H1 (cell line): ENCODE measurements at regions not wholly inside any gene's neighbourhood (a gene's known extent, or its start where the extent isn't known, plus 50 kb on each side); places are given as distances from the start of the nearest gene placed in this dataset.
"Not testable (repeated sequence)": the region's sequence is repeated elsewhere in the genome, so short reads cannot be mapped to it uniquely, and the experiment has no call there.

ENCODE experiments used
- CTCF ChIA-PET: fragments of 300-600 bp; sonication (Branson Sonifier 250); formaldehyde crosslinking; loops from one replicate; lab custom pipeline; 2021; ENCODE audit not compliant: partially characterized antibody; lab: Charles Lee
- POLR2A ChIA-PET: fragments of 300-600 bp; sonication (Branson Sonifier 250); formaldehyde crosslinking; loops from one replicate; lab custom pipeline; 2021; ENCODE audit warnings: inconsistent platforms; ENCODE audit not compliant: partially characterized antibody; lab: Charles Lee
- DNase-seq, 2 experiments: peaks; one replicate each; pipeline versions ENCODE4 v3.0.0 to v3.0.0-alpha.2; 2010 to 2022; ENCODE audit warnings: low spot score in 2 of 2, low read depth in 1 of 2, mixed read lengths in 1 of 2
- FAIRE-seq: peaks from 2 replicates; lab custom pipeline; 2011; peaks lifted over from hg19 to GRCh38; lab: Jason Lieb, UNC
- H2AFZ ChIP-seq: 2 replicates; pipeline ENCODE4 v1.8.1; 2012; ENCODE audit warnings: low read length, inconsistent platforms
- H2AK5ac ChIP-seq: 2 replicates; pipeline ENCODE4 v1.6.1; 2013; ENCODE audit warnings: low read depth, low read length
- H2BK120ac ChIP-seq: replicated peaks from 2 replicates; pipeline ENCODE3; 2013; ENCODE audit warnings: low read depth, low read length, inconsistent platforms
- H2BK12ac ChIP-seq: 2 replicates; pipeline ENCODE4 v1.6.1; 2013; ENCODE audit warnings: low read depth, low read length
- H2BK15ac ChIP-seq: 2 replicates; pipeline ENCODE4 v1.6.1; 2013; ENCODE audit warnings: low read length
- H2BK20ac ChIP-seq: 2 replicates; pipeline ENCODE4 v1.6.1; 2013; ENCODE audit warnings: low read length
- H2BK5ac ChIP-seq: 2 replicates; pipeline ENCODE4 v1.6.1; 2013; ENCODE audit warnings: low read depth, low read length
- H3K14ac ChIP-seq: 2 replicates; pipeline ENCODE4 v1.6.1; 2013; ENCODE audit warnings: inconsistent platforms; ENCODE audit not compliant: insufficient read length
- H3K18ac ChIP-seq: 2 replicates; pipeline ENCODE4 v1.6.1; 2013; ENCODE audit warnings: low read length; ENCODE audit errors: extremely low read depth
- H3K23ac ChIP-seq: 2 replicates; pipeline ENCODE4 v1.6.1; 2013; ENCODE audit warnings: inconsistent platforms; ENCODE audit not compliant: insufficient read length
- H3K23me2 ChIP-seq: 2 replicates; pipeline ENCODE4 v1.6.1; 2013; ENCODE audit warnings: low read depth, low read length
- H3K27ac ChIP-seq: 2 replicates; pipeline ENCODE4 v1.6.1; 2011; ENCODE audit warnings: low read depth, low read length, inconsistent platforms
- H3K27me3 ChIP-seq, 4 experiments: replicated peaks in 1 of 4; 1 replicate in 1 of 4; 2 replicates in 3 of 4; pipeline versions ENCODE4 v1.6.1 to v1.8.1; 2011 to 2013; ENCODE audit warnings: low read length in 3 of 4, mild to moderate bottlenecking in 3 of 4, inconsistent platforms in 2 of 4, mixed read lengths in 2 of 4, moderate library complexity in 1 of 4; ENCODE audit not compliant: control insufficient read depth in 3 of 4, insufficient read depth in 3 of 4; ENCODE audit errors: extremely low read depth in 1 of 4
- H3K36me3 ChIP-seq, 4 experiments: 2 replicates each; pipeline versions ENCODE4 v1.6.1 to v1.8.1; 2011 to 2013; ENCODE audit warnings: mild to moderate bottlenecking in 4 of 4, low read length in 3 of 4, moderate library complexity in 2 of 4, control low read depth in 1 of 4, inconsistent platforms in 1 of 4; ENCODE audit not compliant: insufficient read depth in 4 of 4, control insufficient read depth in 2 of 4
- H3K4ac ChIP-seq: replicated peaks from 2 replicates; pipeline ENCODE3; 2013; ENCODE audit warnings: low read length, low read depth, mixed read lengths, inconsistent platforms; ENCODE audit not compliant: insufficient read length
- H3K4me1 ChIP-seq, 4 experiments: replicated peaks in 1 of 4; 1 replicate in 1 of 4; 2 replicates in 3 of 4; pipeline versions ENCODE4 v1.6.1 to v1.8.1; 2011 to 2013; ENCODE audit warnings: low read length in 3 of 4, inconsistent platforms in 2 of 4, mixed read lengths in 1 of 4; ENCODE audit not compliant: insufficient read depth in 4 of 4, control insufficient read depth in 3 of 4
- H3K4me2 ChIP-seq, 2 experiments: 2 replicates each; pipeline versions ENCODE4 v1.6.1 to v1.8.1; 2011 to 2013; ENCODE audit warnings: low read depth in 2 of 2, low read length in 2 of 2, control low read depth in 1 of 2, inconsistent platforms in 1 of 2, mild to moderate bottlenecking in 1 of 2; ENCODE audit not compliant: insufficient read depth in 1 of 2
- H3K4me3 ChIP-seq, 4 experiments: fragments of 200-600, 300-600 bp in 1 of 4; sonication (generic), shearing (Covaris generic), sonication (Bioruptor Twin) in 1 of 4; 2 replicates each; pipeline versions ENCODE4 v1.5.1 to v1.8.1; 2011 to 2016; ENCODE audit warnings: low read length in 4 of 4, low read depth in 3 of 4, control low read depth in 2 of 4, inconsistent platforms in 2 of 4, mild to moderate bottlenecking in 2 of 4, mixed read lengths in 1 of 4, moderate library complexity in 1 of 4; ENCODE audit not compliant: insufficient read depth in 2 of 4; ENCODE audit errors: extremely low read depth in 1 of 4
- H3K56ac ChIP-seq: replicated peaks from 2 replicates; pipeline ENCODE3; 2013; ENCODE audit warnings: low read depth, mild to moderate bottlenecking, mixed read lengths, low read length, inconsistent platforms; ENCODE audit not compliant: insufficient read length
- H3K79me1 ChIP-seq: 2 replicates; pipeline ENCODE4 v1.6.1; 2013; ENCODE audit warnings: low read depth, low read length, control low read depth
- H3K79me2 ChIP-seq, 2 experiments: 2 replicates each; pipeline versions ENCODE4 v1.6.1 to v1.8.1; 2012 to 2013; ENCODE audit warnings: low read length in 2 of 2, mild to moderate bottlenecking in 2 of 2, inconsistent platforms in 1 of 2; ENCODE audit not compliant: insufficient read depth in 2 of 2, control insufficient read depth in 1 of 2
- H3K9ac ChIP-seq, 4 experiments: replicated peaks in 1 of 4; 1 replicate in 1 of 4; 2 replicates in 3 of 4; pipeline versions ENCODE4 v1.6.1 to v1.8.1; 2011 to 2013; ENCODE audit warnings: low read depth in 3 of 4, low read length in 3 of 4, control low read depth in 2 of 4, mild to moderate bottlenecking in 2 of 4, moderate library complexity in 2 of 4, inconsistent platforms in 1 of 4; ENCODE audit errors: extremely low read depth in 1 of 4
- H3K9me3 ChIP-seq, 2 experiments: 2 replicates each; pipeline versions ENCODE4 v1.6.1 to v1.8.1; 2012 to 2013; ENCODE audit warnings: mild to moderate bottlenecking in 2 of 2, moderate library complexity in 2 of 2, control low read depth in 1 of 2, inconsistent platforms in 1 of 2, low read depth in 1 of 2, low read length in 1 of 2, mixed read lengths in 1 of 2; ENCODE audit not compliant: insufficient read depth in 2 of 2
- H4K20me1 ChIP-seq, 2 experiments: replicated peaks in 1 of 2; 2 replicates each; pipeline versions ENCODE3 to v1.8.1; 2011 to 2013; ENCODE audit warnings: inconsistent platforms in 2 of 2, low read length in 2 of 2, mild to moderate bottlenecking in 1 of 2; ENCODE audit not compliant: insufficient read depth in 2 of 2, control insufficient read depth in 1 of 2
- H4K5ac ChIP-seq: 2 replicates; pipeline ENCODE4 v1.6.1; 2013; ENCODE audit warnings: low read length, low read depth, mixed read lengths, inconsistent platforms; ENCODE audit not compliant: insufficient read length
- H4K8ac ChIP-seq: 2 replicates; pipeline ENCODE4 v1.8.0; 2013; ENCODE audit warnings: mild to moderate bottlenecking, moderate library complexity, low read length, inconsistent platforms; ENCODE audit not compliant: insufficient read depth; ENCODE audit errors: extremely low read depth
- H4K91ac ChIP-seq: replicated peaks from 2 replicates; pipeline ENCODE3; 2013; ENCODE audit warnings: low read length, mixed read lengths, inconsistent platforms; ENCODE audit not compliant: insufficient read length
- RNF2 ChIP-seq: fragments of 200-900, 300-1000 bp; sonication (generic); IDR thresholded peaks from 2 replicates; pipeline ENCODE4 v1.7.1; 2016; ENCODE audit warnings: borderline replicate concordance, low read depth, mild to moderate bottlenecking, antibody characterized with exemption, low read length; ENCODE audit not compliant: poor library complexity, severe bottlenecking; ENCODE audit errors: missing control alignments
- WGBS, 2 experiments: shearing (Covaris generic) in 1 of 2; methylation state at CpG; one replicate each; pipeline versions ENCODE4 v1.1.6 to v1.1.7; 2013 to 2015; ENCODE audit warnings: low lambda C conversion rate in 2 of 2, mixed read lengths in 2 of 2, inconsistent platforms in 1 of 2, low coverage in 1 of 2, missing lambda C conversion rate in 1 of 2; ENCODE audit not compliant: insufficient replicate concordance in 2 of 2, insufficient coverage in 1 of 2, insufficient read length in 1 of 2; ENCODE audit errors: extremely low coverage in 1 of 2, missing lambda C conversion rate in 1 of 2; 5-methylcytosine and 5-hydroxymethylcytosine counted together

DNA sequence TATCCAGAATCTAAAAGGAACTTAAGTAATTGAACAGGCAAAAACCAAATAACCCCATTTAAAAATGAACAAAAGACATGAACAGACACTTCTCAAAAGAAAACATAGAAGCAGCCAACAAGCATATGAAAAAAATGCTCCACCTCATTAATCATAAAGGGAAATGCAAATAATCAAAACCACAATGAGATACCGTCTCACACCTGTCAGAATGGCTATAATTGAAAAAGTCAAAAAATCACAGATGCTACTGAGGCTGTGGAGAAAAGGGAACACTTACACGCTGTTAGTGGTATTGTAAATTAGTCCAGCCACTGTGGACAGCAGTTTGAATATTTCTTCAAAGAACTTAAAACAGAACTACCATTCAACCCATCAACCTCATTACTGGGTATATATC is 220.7 kb downstream of the MEX3B start (continued):
- TF ChIP-seq RNF2 = no peak

GRCh38 chr15:81822587-81822986 is 223.2 kb downstream of the MEX3B start:
- H3K18ac ChIP-seq, H2BK15ac ChIP-seq, H3K23me2 ChIP-seq, H3K36me3 ChIP-seq, H3K4me1 ChIP-seq, H3K9ac ChIP-seq, H2BK120ac ChIP-seq, H3K14ac ChIP-seq, H4K8ac ChIP-seq, H2BK12ac ChIP-seq, H4K91ac ChIP-seq, H3K27me3 ChIP-seq, DNase-seq, H3K4me3 ChIP-seq, H2AK5ac ChIP-seq, H2BK20ac ChIP-seq, FAIRE-seq, H3K4me2 ChIP-seq, H4K20me1 ChIP-seq, H3K79me1 ChIP-seq, H3K79me2 ChIP-seq, H3K4ac ChIP-seq, H2AFZ ChIP-seq, H4K5ac ChIP-seq, H2BK5ac ChIP-seq, H3K23ac ChIP-seq, H3K27ac ChIP-seq, H3K9me3 ChIP-seq, H3K56ac ChIP-seq: not testable (repeated sequence)
- WGBS, 2 experiments = 95% methylated on average over 1 of the region's 1 CpG; no CpG with 5 or more reads in 1 of the 2 experiments
- POLR2A ChIA-PET = interaction anchor here (1.2 kb wide), 1 partner anchor 16 kb away, joined by 3 read pairs; no protein-coding TSS in a partner anchor
- CTCF ChIA-PET = interaction anchor here (1.6 kb wide), 1 partner anchor 9 kb away, joined by 5 read pairs; no protein-coding TSS in a partner anchor
